ENCODE measurements at regions not wholly inside any gene's neighbourhood (a gene's known extent, or its start where the extent isn't known, plus 50 kb on each side); places are given as distances from the start of the nearest gene placed in this dataset.

GRCh38 chr2:207269038-207269437 is 103.3 kb upstream of the KLF7 start:
- no peak overlapping the region for H3K4me3 ChIP-seq (ENCODE audit: low read depth, low read length)
- TF ChIP-seq CTCF (IDR thresholded peaks at IDR 0.05; ENCODE audit: low read depth, low read length, missing control alignments): no peak
- no peak for DNase-seq (ENCODE audit: low read depth)

- no peak overlapping the region for H3K4me3 ChIP-seq (ENCODE audit: low read depth, low read length)
- DNase-seq (ENCODE audit: low read depth): no peak
- no peak for TF ChIP-seq CTCF (IDR thresholded peaks at IDR 0.05; ENCODE audit: low read depth, low read length, missing control alignments)
These were observed 108.9 kb upstream of the KLF7 start for GRCh38 chr2:207274530-207275189.

GRCh38 chr2:207275779-207276178 is 110.0 kb upstream of the KLF7 start:
- TF ChIP-seq CTCF (IDR thresholded peaks at IDR 0.05; ENCODE audit: low read depth, low read length, missing control alignments): no peak
- H3K4me3 ChIP-seq (ENCODE audit: low read depth, low read length): no peak overlapping the region

GRCh38 chr2:207276248-207276647 is 110.5 kb upstream of the KLF7 start:
- no peak overlapping the region for H3K4me3 ChIP-seq (ENCODE audit: low read depth, low read length)
- no peak for TF ChIP-seq CTCF (IDR thresholded peaks at IDR 0.05; ENCODE audit: low read depth, low read length, missing control alignments)
- no peak for DNase-seq (ENCODE audit: low read depth)

More at GRCh38 chr2:207275779-207276178, 110.0 kb upstream of the KLF7 start:
- no peak for DNase-seq (ENCODE audit: low read depth)

GRCh38 chr2:207276858-207277257 is 111.1 kb upstream of the KLF7 start:
- no peak for DNase-seq (ENCODE audit: low read depth)
- no peak for TF ChIP-seq CTCF (IDR thresholded peaks at IDR 0.05; ENCODE audit: low read depth, low read length, missing control alignments)
- no peak overlapping the region for H3K4me3 ChIP-seq (ENCODE audit: low read depth, low read length)

- no peak overlapping the region for H3K4me3 ChIP-seq (ENCODE audit: low read depth, low read length)
- no peak for TF ChIP-seq CTCF (IDR thresholded peaks at IDR 0.05; ENCODE audit: low read depth, low read length, missing control alignments)
- no peak for DNase-seq (ENCODE audit: low read depth)
These were observed 113.8 kb upstream of the KLF7 start for GRCh38 chr2:207279520-207279919.

GRCh38 chr2:207281436-207281835 is 115.7 kb upstream of the KLF7 start:
- no peak for DNase-seq (ENCODE audit: low read depth)
- no peak for TF ChIP-seq CTCF (IDR thresholded peaks at IDR 0.05; ENCODE audit: low read depth, low read length, missing control alignments)
- no peak overlapping the region for H3K4me3 ChIP-seq (ENCODE audit: low read depth, low read length)

All from GM12864 (cell line).